Testis (tissue), 2 donors: ENCODE measurements at regions not wholly inside any gene's neighbourhood (a gene's known extent, or its start where the extent isn't known, plus 50 kb on each side); places are given as distances from the start of the nearest gene placed in this dataset.

Source experiments
- DNase-seq: peaks from one replicate; pipeline ENCODE4 v3.0.0-alpha.2; 2019
- H3K27ac ChIP-seq, 2 donors: fragments of 200-600 bp; sonication (generic); one replicate each; pipeline ENCODE4 v1.5.1; 2019
- H3K27me3 ChIP-seq: fragments of 200-600 bp; sonication (generic); one replicate; pipeline ENCODE4 v1.5.1; 2019
- H3K36me3 ChIP-seq: fragments of 200-600 bp; sonication (generic); one replicate; pipeline ENCODE4 v1.5.1; 2017; ENCODE audit warnings: low read depth; ENCODE audit errors: missing control alignments
- H3K4me1 ChIP-seq: fragments of 200-600 bp; sonication (generic); one replicate; pipeline ENCODE4 v1.5.1; 2019
- H3K4me3 ChIP-seq, 2 donors: fragments of 200-600 bp; sonication (generic); one replicate each; pipeline ENCODE4 v1.5.1; 2017 to 2019
- H3K9me3 ChIP-seq: fragments of 200-600 bp; sonication (generic); one replicate; pipeline ENCODE4 v1.5.1; 2017
- POLR2A ChIP-seq: fragments of 450-650 bp; IDR thresholded peaks from one replicate; pipeline ENCODE4 v1.6.1; 2017; ENCODE audit warnings: antibody characterized with exemption, mild to moderate bottlenecking, moderate library complexity
- WGBS, 2 donors: methylation state at CpG; one replicate each; pipeline ENCODE4 v1.1.5; 2018; 5-methylcytosine and 5-hydroxymethylcytosine counted together
- intact Hi-C: fragments of 100-400 bp; cut with DNase I; formaldehyde crosslinking; loops from one replicate; pipeline ENCODE4 v1.15.1; 2023; ENCODE audit warnings: low total_unique reads
- TF ChIP-seq, protein P1 (sequence below), 3 experiments: fragments of 450-650 bp in 2 of 3; fragments of 200-600 bp in 1 of 3; sonication (generic) in 1 of 3; IDR thresholded peaks; one replicate each; pipeline ENCODE4 v1.5.1; 2016 to 2019; ENCODE audit warnings: antibody characterized with exemption in 3 of 3, mild to moderate bottlenecking in 2 of 3, moderate library complexity in 1 of 3

- no peaks in the 10 kb centered on the region for H3K9me3 ChIP-seq
- 49 to 57% methylated on average over 2 of the region's 2 CpGs for WGBS, 2 donors
- no peak overlapping the region for H3K27ac ChIP-seq
- H3K27me3 ChIP-seq: no peaks in the 10 kb centered on the region
- intact Hi-C loops: no loop called here
- DNase-seq: no peak
- no peak overlapping the region for H3K4me3 ChIP-seq
- no peaks in the 10 kb centered on the region for H3K4me1 ChIP-seq
- no peaks in the 10 kb centered on the region for H3K36me3 ChIP-seq
- TF ChIP-seq, protein P1, sequence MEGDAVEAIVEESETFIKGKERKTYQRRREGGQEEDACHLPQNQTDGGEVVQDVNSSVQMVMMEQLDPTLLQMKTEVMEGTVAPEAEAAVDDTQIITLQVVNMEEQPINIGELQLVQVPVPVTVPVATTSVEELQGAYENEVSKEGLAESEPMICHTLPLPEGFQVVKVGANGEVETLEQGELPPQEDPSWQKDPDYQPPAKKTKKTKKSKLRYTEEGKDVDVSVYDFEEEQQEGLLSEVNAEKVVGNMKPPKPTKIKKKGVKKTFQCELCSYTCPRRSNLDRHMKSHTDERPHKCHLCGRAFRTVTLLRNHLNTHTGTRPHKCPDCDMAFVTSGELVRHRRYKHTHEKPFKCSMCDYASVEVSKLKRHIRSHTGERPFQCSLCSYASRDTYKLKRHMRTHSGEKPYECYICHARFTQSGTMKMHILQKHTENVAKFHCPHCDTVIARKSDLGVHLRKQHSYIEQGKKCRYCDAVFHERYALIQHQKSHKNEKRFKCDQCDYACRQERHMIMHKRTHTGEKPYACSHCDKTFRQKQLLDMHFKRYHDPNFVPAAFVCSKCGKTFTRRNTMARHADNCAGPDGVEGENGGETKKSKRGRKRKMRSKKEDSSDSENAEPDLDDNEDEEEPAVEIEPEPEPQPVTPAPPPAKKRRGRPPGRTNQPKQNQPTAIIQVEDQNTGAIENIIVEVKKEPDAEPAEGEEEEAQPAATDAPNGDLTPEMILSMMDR (IDR thresholded peaks at IDR 0.05): no peak
- no peak for TF ChIP-seq POLR2A
Observed at GRCh38 chr13:79834876-79835275, 353.9 kb downstream of the NDFIP2 start.

DNA sequence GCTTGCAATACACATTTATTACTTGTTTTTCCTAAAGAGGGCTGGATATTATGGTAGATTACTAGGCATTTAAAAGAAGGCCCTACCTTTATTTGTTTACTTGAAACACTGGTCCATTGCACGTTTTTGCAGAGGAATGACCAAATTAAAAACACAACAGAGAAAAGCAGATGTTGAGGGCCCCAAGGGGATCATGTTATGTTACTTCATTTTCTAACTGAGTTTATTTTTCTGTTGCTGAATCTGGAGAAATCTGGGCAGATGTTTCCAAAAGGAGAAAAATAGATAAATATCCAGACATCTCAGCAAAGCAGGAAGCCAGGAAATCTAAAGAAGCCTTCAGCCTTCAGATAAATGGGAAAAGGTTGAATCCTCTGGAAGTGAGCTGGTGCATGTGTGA, 353.0 kb downstream of the NDFIP2 start:
- Histone ChIP-seq H3K4me1 (no peaks in the 10 kb centered on the region), H3K9me3 (no peaks in the 10 kb centered on the region), H3K4me3 (no peak overlapping the region), H3K27me3 (no peaks in the 10 kb centered on the region), H3K36me3 (no peaks in the 10 kb centered on the region), H3K27ac (no peak overlapping the region)
- no peak for DNase-seq
- no peak for TF ChIP-seq POLR2A
- TF ChIP-seq, protein P1 (IDR thresholded peaks at IDR 0.05): no peak
- intact Hi-C loops: no loop called here
- 41 to 55% methylated on average over 1 of the region's 1 CpG for WGBS, 2 donors

DNA sequence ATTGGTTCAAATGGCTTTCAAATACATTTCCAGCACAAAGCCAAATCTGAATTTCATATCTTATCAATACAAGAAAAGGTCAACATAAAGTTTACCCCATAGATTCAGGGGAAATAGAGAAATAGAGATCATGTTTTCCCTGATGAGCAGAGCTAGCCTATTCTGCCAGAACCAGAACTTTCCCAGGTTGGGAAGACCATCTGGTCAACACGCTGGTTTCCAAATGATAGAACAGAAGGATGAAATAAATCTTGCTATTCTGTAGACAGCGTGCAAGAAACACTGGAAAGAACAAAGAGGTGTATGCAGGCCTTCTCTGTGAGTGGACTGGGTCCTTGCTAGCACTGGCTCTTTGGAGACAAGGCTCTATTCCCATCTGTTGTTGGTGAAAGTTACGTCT, 350.6 kb downstream of the NDFIP2 start:
- no peaks in the 10 kb centered on the region for H3K36me3 ChIP-seq
- H3K4me1 ChIP-seq: no peaks in the 10 kb centered on the region
- no peaks in the 10 kb centered on the region for H3K27me3 ChIP-seq
- H3K4me3 ChIP-seq: no peak overlapping the region
- no peak overlapping the region for H3K27ac ChIP-seq
- intact Hi-C loops: no loop called here
- no peak for DNase-seq
- H3K9me3 ChIP-seq: no peaks in the 10 kb centered on the region
- TF ChIP-seq POLR2A: no peak
- TF ChIP-seq, protein P1 (IDR thresholded peaks at IDR 0.05): no peak
- WGBS, 2 donors: 79 to 92% methylated on average over 3 of the region's 3 CpGs

DNA sequence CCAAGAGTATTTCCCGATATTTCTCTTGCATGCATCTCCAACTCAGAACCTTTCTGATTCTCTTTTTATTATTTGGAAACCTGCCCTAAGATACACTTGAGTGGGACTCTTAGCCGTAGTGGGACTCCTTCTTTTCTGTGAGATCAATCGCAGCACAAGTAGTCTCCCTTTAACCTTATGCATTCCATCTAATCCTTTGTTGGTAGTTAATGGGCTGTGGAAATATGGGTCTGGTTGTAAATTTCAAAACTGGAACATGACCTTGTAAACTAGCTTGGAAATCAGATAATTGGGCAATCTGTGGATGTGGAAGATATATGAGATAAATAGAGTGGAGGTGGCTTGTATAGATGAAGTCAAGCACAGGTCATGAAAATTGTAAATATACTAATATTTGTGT, 350.0 kb downstream of the NDFIP2 start:
- no peak for DNase-seq
- intact Hi-C loops: no loop called here
- Histone ChIP-seq H3K4me1 (no peaks in the 10 kb centered on the region), H3K27me3 (no peaks in the 10 kb centered on the region), H3K9me3 (no peaks in the 10 kb centered on the region), H3K4me3 (no peak overlapping the region), H3K27ac (no peak overlapping the region), H3K36me3 (no peaks in the 10 kb centered on the region)
- 69 to 76% methylated on average over 3 of the region's 3 CpGs for WGBS, 2 donors
- no peak for TF ChIP-seq POLR2A

- H3K27ac ChIP-seq: no peak overlapping the region
- H3K4me1 ChIP-seq: no peaks in the 10 kb centered on the region
- no peaks in the 10 kb centered on the region for H3K36me3 ChIP-seq
- H3K9me3 ChIP-seq: no peaks in the 10 kb centered on the region
- no peaks in the 10 kb centered on the region for H3K27me3 ChIP-seq
- 71 to 79% methylated on average over 2 of the region's 2 CpGs for WGBS, 2 donors
- TF ChIP-seq, protein P1 (IDR thresholded peaks at IDR 0.05): no peak
- TF ChIP-seq POLR2A: no peak
- H3K4me3 ChIP-seq: no peak overlapping the region
- no peak for DNase-seq
- intact Hi-C loops: no loop called here
Observed at GRCh38 chr13:79830426-79830825, 349.5 kb downstream of the NDFIP2 start.
